ENCODE measurements at regions not wholly inside any gene's neighbourhood (a gene's known extent, or its start where the extent isn't known, plus 50 kb on each side); places are given as distances from the start of the nearest gene placed in this dataset.
"Not testable (repeated sequence)": the region's sequence is repeated elsewhere in the genome, so short reads cannot be mapped to it uniquely, and the experiment has no call there.

- no peak for DNase-seq (ENCODE audit: low read depth)
- H3K4me3 ChIP-seq (ENCODE audit: low read depth, low read length): no peak overlapping the region
- TF ChIP-seq CTCF (IDR thresholded peaks at IDR 0.05; ENCODE audit: insufficient read depth, low read length): no peak
These were observed 648.3 kb upstream of the MDGA2 start for GRCh38 chr14:48323665-48324064.

- DNase-seq (ENCODE audit: low read depth): no peak
- no peak for TF ChIP-seq CTCF (IDR thresholded peaks at IDR 0.05; ENCODE audit: insufficient read depth, low read length)
- no peak overlapping the region for H3K4me3 ChIP-seq (ENCODE audit: low read depth, low read length)
These were observed 644.4 kb upstream of the MDGA2 start for GRCh38 chr14:48319823-48320222.

- no peak for DNase-seq (ENCODE audit: low read depth)
- no peak overlapping the region for H3K4me3 ChIP-seq (ENCODE audit: low read depth, low read length)
- TF ChIP-seq CTCF (IDR thresholded peaks at IDR 0.05; ENCODE audit: insufficient read depth, low read length): no peak
These were observed 629.3 kb upstream of the MDGA2 start for GRCh38 chr14:48304729-48305128.

GRCh38 chr14:48289701-48290100 is 614.3 kb upstream of the MDGA2 start:
- DNase-seq (ENCODE audit: low read depth): no peak
- H3K4me3 ChIP-seq (ENCODE audit: low read depth, low read length): no peak overlapping the region
- no peak for TF ChIP-seq CTCF (IDR thresholded peaks at IDR 0.05; ENCODE audit: insufficient read depth, low read length)

GRCh38 chr14:48285217-48285616 is 609.8 kb upstream of the MDGA2 start:
- not testable (repeated sequence) for H3K4me3 ChIP-seq (ENCODE audit: low read depth, low read length); DNase-seq (ENCODE audit: low read depth)

GRCh38 chr14:48275301-48275700 is 599.9 kb upstream of the MDGA2 start:
- no peak overlapping the region for H3K4me3 ChIP-seq (ENCODE audit: low read depth, low read length)
- TF ChIP-seq CTCF (IDR thresholded peaks at IDR 0.05; ENCODE audit: insufficient read depth, low read length): no peak

GRCh38 chr14:48274826-48275225 is 599.4 kb upstream of the MDGA2 start:
- TF ChIP-seq CTCF (IDR thresholded peaks at IDR 0.05; ENCODE audit: insufficient read depth, low read length): no peak
- no peak for DNase-seq (ENCODE audit: low read depth)
- no peak overlapping the region for H3K4me3 ChIP-seq (ENCODE audit: low read depth, low read length)

More at GRCh38 chr14:48275301-48275700, 599.9 kb upstream of the MDGA2 start:
- no peak for DNase-seq (ENCODE audit: low read depth)

GRCh38 chr14:48267926-48268325 is 592.5 kb upstream of the MDGA2 start:
- not testable (repeated sequence) for H3K4me3 ChIP-seq (ENCODE audit: low read depth, low read length); DNase-seq (ENCODE audit: low read depth)

GRCh38 chr14:48266201-48266600 is 590.8 kb upstream of the MDGA2 start:
- not testable (repeated sequence) for DNase-seq (ENCODE audit: low read depth); H3K4me3 ChIP-seq (ENCODE audit: low read depth, low read length)

All from fibroblast of the aortic adventitia (primary cell).